Mesenchymal stem cell (in vitro differentiated cells and primary cell): ENCODE measurements at regions not wholly inside any gene's neighbourhood (a gene's known extent, or its start where the extent isn't known, plus 50 kb on each side); places are given as distances from the start of the nearest gene placed in this dataset.

Source experiments
- DNase-seq: peaks from one replicate; pipeline ENCODE4 v3.0.0-alpha.2; 2013
- H2AFZ ChIP-seq: one replicate; pipeline ENCODE4 v1.6.1; 2013; ENCODE audit warnings: low read depth, mild to moderate bottlenecking, control low read depth, inconsistent platforms, low read length, moderate library complexity
- H2AK5ac ChIP-seq: 2 replicates; pipeline ENCODE4 v1.6.1; 2013; ENCODE audit warnings: low read length, moderate library complexity, mild to moderate bottlenecking, inconsistent platforms; ENCODE audit not compliant: severe bottlenecking
- H2BK120ac ChIP-seq: one replicate; pipeline ENCODE4 v1.6.1; 2013; ENCODE audit warnings: low read depth, mild to moderate bottlenecking, inconsistent platforms, low read length, moderate library complexity
- H2BK12ac ChIP-seq, 2 experiments: one replicate each; pipeline ENCODE4 v1.6.1; 2013; ENCODE audit warnings: inconsistent platforms in 2 of 2, low read length in 2 of 2, mild to moderate bottlenecking in 2 of 2, moderate library complexity in 2 of 2, control low read depth in 1 of 2
- H2BK15ac ChIP-seq: one replicate; pipeline ENCODE4 v1.6.1; 2013; ENCODE audit warnings: mild to moderate bottlenecking, low read depth, inconsistent platforms; ENCODE audit not compliant: poor library complexity, severe bottlenecking
- H2BK5ac ChIP-seq: 2 replicates; pipeline ENCODE4 v1.6.1; 2013; ENCODE audit warnings: low read depth, mild to moderate bottlenecking, low read length, control low read depth, inconsistent platforms; ENCODE audit not compliant: poor library complexity, severe bottlenecking
- H3K14ac ChIP-seq, 2 experiments: one replicate each; pipeline ENCODE4 v1.6.1; 2013; ENCODE audit warnings: inconsistent platforms in 2 of 2, low read length in 2 of 2, control low read depth in 1 of 2, mild to moderate bottlenecking in 1 of 2, moderate library complexity in 1 of 2
- H3K18ac ChIP-seq, 2 experiments: one replicate each; pipeline ENCODE4 v1.6.1; 2013; ENCODE audit warnings: inconsistent platforms in 2 of 2, low read length in 2 of 2, control low read depth in 1 of 2, low read depth in 1 of 2, mild to moderate bottlenecking in 1 of 2
- H3K23ac ChIP-seq, 2 experiments: one replicate each; pipeline ENCODE4 v1.6.1; 2013; ENCODE audit warnings: inconsistent platforms in 2 of 2, low read length in 2 of 2, mild to moderate bottlenecking in 2 of 2, moderate library complexity in 2 of 2, control low read depth in 1 of 2
- H3K27ac ChIP-seq: 2 replicates; pipeline ENCODE4 v1.5.1; 2013; ENCODE audit warnings: mild to moderate bottlenecking, moderate library complexity, low read length, control low read depth, inconsistent platforms; ENCODE audit not compliant: poor library complexity, severe bottlenecking
- H3K27me3 ChIP-seq, 2 experiments: 2 replicates each; pipeline versions ENCODE4 v1.6.1 to v1.7.0; 2013; ENCODE audit warnings: low read length in 2 of 2, mild to moderate bottlenecking in 2 of 2, moderate library complexity in 2 of 2, control low read depth in 1 of 2, inconsistent platforms in 1 of 2; ENCODE audit not compliant: control insufficient read depth in 1 of 2, insufficient read depth in 1 of 2
- H3K36me3 ChIP-seq, 2 experiments: 2 replicates each; pipeline versions ENCODE4 v1.6.1 to v1.7.0; 2013; ENCODE audit warnings: low read length in 2 of 2, control low read depth in 1 of 2, inconsistent platforms in 1 of 2, low read depth in 1 of 2, mild to moderate bottlenecking in 1 of 2; ENCODE audit not compliant: insufficient read depth in 2 of 2, control insufficient read depth in 1 of 2
- H3K4ac ChIP-seq, 2 experiments: one replicate each; pipeline ENCODE4 v1.6.1; 2013; ENCODE audit warnings: inconsistent platforms in 2 of 2, low read length in 2 of 2, mild to moderate bottlenecking in 2 of 2, moderate library complexity in 2 of 2, control low read depth in 1 of 2, low read depth in 1 of 2
- H3K4me1 ChIP-seq: 2 replicates; pipeline ENCODE4 v1.6.1; 2013; ENCODE audit warnings: low read depth, low read length, control low read depth; ENCODE audit not compliant: control insufficient read depth, insufficient read depth
- H3K4me2 ChIP-seq: 2 replicates; pipeline ENCODE4 v1.6.1; 2013; ENCODE audit warnings: low read length, mild to moderate bottlenecking, inconsistent platforms; ENCODE audit not compliant: poor library complexity, severe bottlenecking
- H3K4me3 ChIP-seq, 2 experiments: 2 replicates each; pipeline versions ENCODE4 v1.5.1 to v1.7.0; 2013; ENCODE audit warnings: low read length in 2 of 2, mild to moderate bottlenecking in 2 of 2, control low read depth in 1 of 2, low read depth in 1 of 2; ENCODE audit not compliant: insufficient read depth in 1 of 2
- H3K79me1 ChIP-seq: replicated peaks from 2 replicates; pipeline ENCODE4 v1.6.1; 2013; ENCODE audit warnings: mild to moderate bottlenecking, control low read depth, low read length, inconsistent platforms; ENCODE audit not compliant: poor library complexity, severe bottlenecking
- H3K9ac ChIP-seq: 2 replicates; pipeline ENCODE4 v1.7.0; 2013; ENCODE audit warnings: mild to moderate bottlenecking, low read length, moderate library complexity
- H3K9me3 ChIP-seq: 2 replicates; pipeline ENCODE4 v1.7.0; 2013; ENCODE audit warnings: mild to moderate bottlenecking, low read length; ENCODE audit not compliant: control insufficient read depth
- H4K8ac ChIP-seq: one replicate; pipeline ENCODE4 v1.6.1; 2013; ENCODE audit warnings: inconsistent platforms, mild to moderate bottlenecking, low read length, moderate library complexity
- H4K91ac ChIP-seq: one replicate; pipeline ENCODE4 v1.6.1; 2013; ENCODE audit warnings: mild to moderate bottlenecking, low read length, inconsistent platforms
- WGBS: methylation state at CpG from one replicate; pipeline ENCODE4 v1.1.7; 2013; ENCODE audit warnings: mixed read lengths; 5-methylcytosine and 5-hydroxymethylcytosine counted together

DNA sequence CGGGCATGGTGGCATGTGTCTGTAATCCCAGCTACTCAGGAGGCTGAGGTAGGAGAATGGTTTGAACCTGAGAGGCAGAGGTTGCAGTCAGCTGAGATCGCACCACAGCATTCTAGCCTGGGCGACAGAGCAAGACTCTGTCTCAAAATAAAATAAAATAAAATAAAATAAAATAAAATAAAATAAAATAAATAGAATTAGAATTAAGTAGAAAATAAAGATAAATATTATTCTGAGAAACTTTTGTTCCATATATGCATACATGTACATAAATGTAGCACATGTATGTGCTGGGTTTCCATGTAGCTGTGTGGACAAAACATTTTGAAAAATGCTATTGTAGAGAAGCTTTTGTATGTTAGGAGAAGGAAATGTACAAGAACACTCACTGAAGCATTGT, 129.4 kb upstream of the VLDLR start:
- Histone ChIP-seq H2BK5ac (no peak overlapping the region), H3K36me3 (no peaks in the 10 kb centered on the region), H2AK5ac (no peak overlapping the region), H3K9me3 (no peaks in the 10 kb centered on the region), H3K18ac (no peak overlapping the region), H3K27ac (no peak overlapping the region), H2AFZ (no peak overlapping the region), H2BK120ac (no peak overlapping the region), H3K4me1 (no peaks in the 10 kb centered on the region), H3K9ac (no peak overlapping the region), H3K4me2 (no peak overlapping the region), H3K4me3 (no peak overlapping the region), H3K79me1 (no peaks in the 10 kb centered on the region), H3K4ac (no peak overlapping the region), H2BK12ac (no peak overlapping the region), H2BK15ac (no peak overlapping the region), H3K23ac (no peak overlapping the region), H3K27me3 (no peaks in the 10 kb centered on the region), H4K8ac (no peak overlapping the region), H3K14ac (no peak overlapping the region), H4K91ac (no peak overlapping the region)
- 100% methylated on average over 1 of the region's 3 CpGs for WGBS
- no peak for DNase-seq

GRCh38 chr9:2493109-2493508, 128.5 kb upstream of the VLDLR start:
- no peak overlapping the region for H2BK5ac ChIP-seq
- WGBS = 100% methylated on average over 1 of the region's 2 CpGs

GRCh38 chr9:2493529-2493928, 128.1 kb upstream of the VLDLR start:
- no peaks in the 10 kb centered on the region for H3K27me3 ChIP-seq
- no peak overlapping the region for H3K4ac ChIP-seq
- no peak overlapping the region for H3K14ac ChIP-seq
- no peak overlapping the region for H2AK5ac ChIP-seq
- H2BK12ac ChIP-seq = no peak overlapping the region
- no peak overlapping the region for H2BK15ac ChIP-seq
- no peak overlapping the region for H3K4me2 ChIP-seq
- H3K23ac ChIP-seq = no peak overlapping the region
- no peak overlapping the region for H4K91ac ChIP-seq
- H3K27ac ChIP-seq = no peak overlapping the region
- H3K79me1 ChIP-seq = no peaks in the 10 kb centered on the region
- H3K9me3 ChIP-seq = no peaks in the 10 kb centered on the region
- no peak overlapping the region for H3K4me3 ChIP-seq
- H3K18ac ChIP-seq = no peak overlapping the region
- H4K8ac ChIP-seq = no peak overlapping the region
- no peaks in the 10 kb centered on the region for H3K36me3 ChIP-seq
- no peak overlapping the region for H2BK120ac ChIP-seq
- no peak overlapping the region for H2BK5ac ChIP-seq
- no peak for DNase-seq
- no CpG with 5 or more reads among the region's 3 CpGs for WGBS
- H3K4me1 ChIP-seq = no peaks in the 10 kb centered on the region
- no peak overlapping the region for H2AFZ ChIP-seq
- no peak overlapping the region for H3K9ac ChIP-seq

More at GRCh38 chr9:2493109-2493508, 128.5 kb upstream of the VLDLR start:
- H4K8ac ChIP-seq = no peak overlapping the region
- H2AK5ac ChIP-seq = no peak overlapping the region
- H3K9ac ChIP-seq = no peak overlapping the region
- H3K4me2 ChIP-seq = no peak overlapping the region
- no peak overlapping the region for H3K23ac ChIP-seq
- no peak overlapping the region for H2AFZ ChIP-seq
- H3K14ac ChIP-seq = no peak overlapping the region
- no peaks in the 10 kb centered on the region for H3K36me3 ChIP-seq
- H3K27ac ChIP-seq = no peak overlapping the region
- H3K4me3 ChIP-seq = no peak overlapping the region
- no peak overlapping the region for H3K4ac ChIP-seq
- no peaks in the 10 kb centered on the region for H3K9me3 ChIP-seq
- no peak overlapping the region for H2BK15ac ChIP-seq
- no peak overlapping the region for H2BK12ac ChIP-seq
- H2BK120ac ChIP-seq = no peak overlapping the region
- H3K79me1 ChIP-seq = no peaks in the 10 kb centered on the region
- no peaks in the 10 kb centered on the region for H3K27me3 ChIP-seq
- H3K4me1 ChIP-seq = no peaks in the 10 kb centered on the region
- DNase-seq = peak; percentile 36
- H3K18ac ChIP-seq = no peak overlapping the region
- H4K91ac ChIP-seq = no peak overlapping the region

DNA sequence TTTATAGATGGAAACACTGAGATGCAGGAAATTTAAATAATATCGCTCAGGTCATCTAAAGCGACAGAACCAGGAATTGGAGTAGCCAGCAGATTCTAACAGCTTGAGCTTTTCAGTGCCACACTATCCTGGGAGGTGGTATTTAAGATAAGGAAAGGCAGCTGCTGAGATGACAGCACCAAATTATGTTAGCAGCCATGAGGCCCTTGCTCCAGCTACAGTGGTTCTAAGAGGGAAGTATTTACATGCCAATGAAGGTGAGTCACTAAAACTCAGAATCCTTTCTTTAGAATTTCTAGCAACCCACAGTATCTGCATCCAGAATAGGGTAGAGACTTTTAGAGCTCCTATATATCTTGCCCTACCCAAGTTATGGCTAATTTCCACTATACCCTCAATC, 127.0 kb upstream of the VLDLR start:
- Histone ChIP-seq H3K27ac (no peak overlapping the region), H3K27me3 (no peaks in the 10 kb centered on the region), H3K14ac (no peak overlapping the region), H3K18ac (no peak overlapping the region), H2BK120ac (no peak overlapping the region), H3K4me1 (no peaks in the 10 kb centered on the region), H4K91ac (no peak overlapping the region), H4K8ac (no peak overlapping the region), H3K36me3 (no peaks in the 10 kb centered on the region), H3K23ac (no peak overlapping the region), H3K9ac (no peak overlapping the region), H2BK12ac (no peak overlapping the region), H3K4me2 (no peak overlapping the region), H2BK5ac (no peak overlapping the region), H2AFZ (no peak overlapping the region), H3K4ac (no peak overlapping the region), H2AK5ac (no peak overlapping the region), H3K4me3 (no peak overlapping the region), H3K9me3 (no peaks in the 10 kb centered on the region), H3K79me1 (no peaks in the 10 kb centered on the region), H2BK15ac (no peak overlapping the region)
- peak; percentile 57 for DNase-seq
- WGBS = 58% methylated on average over 2 of the region's 2 CpGs
